ENCODE measurements at regions not wholly inside any gene's neighbourhood (a gene's known extent, or its start where the extent isn't known, plus 50 kb on each side); places are given as distances from the start of the nearest gene placed in this dataset.

DNA sequence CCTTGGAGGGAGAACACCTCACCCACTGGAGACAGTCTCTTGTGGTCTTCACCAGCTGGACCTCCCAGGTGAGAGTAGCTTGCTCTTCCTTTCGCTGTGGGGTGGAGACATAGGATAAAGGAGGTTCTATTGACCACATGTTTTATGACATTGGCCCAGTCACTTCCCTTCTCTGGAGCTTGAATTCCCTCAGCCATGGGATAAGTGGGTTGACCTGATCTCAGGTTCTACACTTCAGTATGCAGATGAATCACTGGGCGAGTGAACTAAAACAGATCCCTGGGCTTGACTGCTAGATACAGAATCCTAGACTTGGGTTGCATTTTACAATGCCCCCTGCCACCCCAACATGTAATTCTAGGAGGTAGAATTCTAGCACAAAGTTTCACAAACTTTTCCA, 54.8 kb upstream of the PRSS23 start:
- intact Hi-C loops (cut with micrococcal nuclease) = no loop called here
- DNase-seq (no peak), ATAC-seq (ENCODE audit: low read depth) (no peak)
- Mint-ChIP-seq H3K27ac (no peak overlapping the region), H3K27me3 (no peaks in the 10 kb centered on the region), H3K4me3 (no peak overlapping the region), H3K9me3 (no peaks in the 10 kb centered on the region), H3K36me3 (ENCODE audit: low read depth) (no peaks in the 10 kb centered on the region), H3K4me1 (no peaks in the 10 kb centered on the region)
- ChIA-PET POLR2A (no interaction called here), CTCF (no interaction called here)
- TF ChIP-seq CTCF (IDR thresholded peaks at IDR 0.05) = no peak

GRCh38 chr11:86743223-86744118, 56.9 kb upstream of the PRSS23 start:
- ChIA-PET CTCF (no interaction called here), POLR2A (no interaction called here)
- no peak overlapping the region for H3K4me3 Mint-ChIP-seq
- DNase-seq (no peak), ATAC-seq (ENCODE audit: low read depth) (no peak)
- H3K27ac Mint-ChIP-seq = no peak overlapping the region
- no peak for TF ChIP-seq CTCF (IDR thresholded peaks at IDR 0.05)
- no peaks in the 10 kb centered on the region for H3K9me3 Mint-ChIP-seq
- intact Hi-C loops (cut with micrococcal nuclease) = no loop called here
- H3K4me1 Mint-ChIP-seq = no peaks in the 10 kb centered on the region
- H3K36me3 Mint-ChIP-seq (ENCODE audit: low read depth) = no peaks in the 10 kb centered on the region
- no peaks in the 10 kb centered on the region for H3K27me3 Mint-ChIP-seq

- POLR2A ChIA-PET = no interaction called here
- no peaks in the 10 kb centered on the region for H3K9me3 Mint-ChIP-seq
- no peaks in the 10 kb centered on the region for H3K4me1 Mint-ChIP-seq
- H3K36me3 Mint-ChIP-seq (ENCODE audit: low read depth) = no peaks in the 10 kb centered on the region
- TF ChIP-seq CTCF (IDR thresholded peaks at IDR 0.05) = no peak
- no peak for DNase-seq
- intact Hi-C loops (cut with micrococcal nuclease) = no loop called here
- no peak overlapping the region for H3K27ac Mint-ChIP-seq
- CTCF ChIA-PET = no interaction called here
- H3K4me3 Mint-ChIP-seq = no peak overlapping the region
- H3K27me3 Mint-ChIP-seq = no peaks in the 10 kb centered on the region
- no peak for ATAC-seq (ENCODE audit: low read depth)
These were observed 58.2 kb upstream of the PRSS23 start for GRCh38 chr11:86741839-86742805.

- intact Hi-C loops (cut with micrococcal nuclease) = no loop called here
- H3K27me3 Mint-ChIP-seq = no peaks in the 10 kb centered on the region
- no peak for TF ChIP-seq CTCF (IDR thresholded peaks at IDR 0.05)
- ATAC-seq (ENCODE audit: low read depth) (no peak), DNase-seq (no peak)
- H3K4me1 Mint-ChIP-seq = no peaks in the 10 kb centered on the region
- ChIA-PET CTCF (no interaction called here), POLR2A (no interaction called here)
- H3K27ac Mint-ChIP-seq = no peak overlapping the region
- no peaks in the 10 kb centered on the region for H3K9me3 Mint-ChIP-seq
- H3K36me3 Mint-ChIP-seq (ENCODE audit: low read depth) = no peaks in the 10 kb centered on the region
- no peak overlapping the region for H3K4me3 Mint-ChIP-seq
These were observed 58.9 kb upstream of the PRSS23 start for GRCh38 chr11:86741484-86741835.
